SH-SY5Y (cell line): ENCODE measurements at regions not wholly inside any gene's neighbourhood (a gene's known extent, or its start where the extent isn't known, plus 50 kb on each side); places are given as distances from the start of the nearest gene placed in this dataset.

Experiments used
- GATA2 ChIP-seq: IDR thresholded peaks from 2 replicates; pipeline ENCODE4 v1.6.1; 2011; ENCODE audit warnings: mild to moderate bottlenecking, low read depth, low read length
- GATA3 ChIP-seq: IDR thresholded peaks from 2 replicates; pipeline ENCODE4 v1.6.1; 2011; ENCODE audit warnings: low read depth, mild to moderate bottlenecking, low read length, moderate library complexity

- no peak for TF ChIP-seq GATA3
- TF ChIP-seq GATA2, result no peak
These were observed 76.0 kb upstream of the RET start for GRCh38 chr10:43000651-43001426.

- TF ChIP-seq GATA3 (no peak), GATA2 (no peak)
These were observed 75.5 kb upstream of the RET start for GRCh38 chr10:43001427-43001795.

DNA sequence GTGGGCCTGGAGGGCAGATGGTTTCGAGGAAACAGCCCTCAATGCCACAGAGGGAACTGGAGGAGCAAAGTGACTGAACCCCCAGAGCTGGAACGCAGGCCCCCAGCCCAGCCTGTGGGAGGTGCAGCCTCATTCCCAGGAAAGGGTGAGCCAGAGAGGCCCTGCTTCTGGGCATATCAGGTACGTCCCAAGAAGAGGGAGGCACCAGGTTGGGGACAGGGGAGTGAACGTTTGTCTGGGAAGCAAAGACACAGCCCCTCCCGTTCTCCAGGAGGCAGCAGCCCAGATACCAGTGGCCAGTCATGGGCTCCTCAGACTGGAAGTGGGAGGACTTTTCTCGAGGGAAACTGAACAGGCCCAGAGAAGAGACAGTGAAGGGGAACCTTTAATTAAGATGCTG, 74.3 kb upstream of the RET start:
- TF ChIP-seq GATA3 (no peak), GATA2 (no peak)

DNA sequence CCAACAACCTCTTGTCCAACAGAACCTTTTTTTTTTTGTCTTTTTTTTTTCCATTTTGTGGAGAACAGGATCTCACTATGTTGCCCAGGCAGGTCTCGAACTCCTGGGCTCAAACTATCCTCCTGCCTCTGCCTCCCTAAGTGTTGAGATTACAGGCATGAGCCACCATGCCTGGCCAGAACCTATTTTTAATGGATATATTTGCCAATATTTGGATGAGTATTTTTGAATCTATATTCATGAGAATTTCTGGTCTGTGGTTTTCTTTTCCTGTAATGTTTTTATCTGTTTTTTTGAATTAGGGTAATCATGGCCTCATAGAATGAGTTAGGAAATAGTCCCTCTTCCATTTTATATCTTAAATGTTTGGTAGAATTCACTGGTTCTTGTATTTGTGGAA, 70.4 kb upstream of the RET start:
- TF ChIP-seq GATA2 (no peak), GATA3 (no peak)

- TF ChIP-seq GATA3 (no peak), GATA2 (no peak)
These were observed 64.3 kb upstream of the RET start for GRCh38 chr10:43012578-43012977.

DNA sequence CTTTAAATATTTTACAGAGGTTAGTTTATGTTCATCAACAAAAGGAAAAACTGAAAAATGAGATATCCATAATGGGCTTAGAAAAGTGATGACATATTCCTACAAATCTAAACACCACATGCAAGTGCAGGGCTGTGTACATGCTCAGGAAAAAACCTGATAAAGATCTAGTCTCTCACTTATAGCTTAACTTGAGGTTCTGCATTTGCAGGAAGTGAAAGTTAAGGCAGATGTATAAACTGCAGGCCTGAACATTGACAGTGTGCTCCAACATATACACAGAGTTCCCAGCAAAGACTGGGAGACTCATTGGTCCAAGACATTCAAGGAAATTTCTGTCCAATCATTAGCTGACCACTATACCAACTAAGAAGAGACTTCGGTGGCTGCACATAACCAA, 63.8 kb upstream of the RET start:
- TF ChIP-seq GATA3, result no peak
- TF ChIP-seq GATA2, result no peak

DNA sequence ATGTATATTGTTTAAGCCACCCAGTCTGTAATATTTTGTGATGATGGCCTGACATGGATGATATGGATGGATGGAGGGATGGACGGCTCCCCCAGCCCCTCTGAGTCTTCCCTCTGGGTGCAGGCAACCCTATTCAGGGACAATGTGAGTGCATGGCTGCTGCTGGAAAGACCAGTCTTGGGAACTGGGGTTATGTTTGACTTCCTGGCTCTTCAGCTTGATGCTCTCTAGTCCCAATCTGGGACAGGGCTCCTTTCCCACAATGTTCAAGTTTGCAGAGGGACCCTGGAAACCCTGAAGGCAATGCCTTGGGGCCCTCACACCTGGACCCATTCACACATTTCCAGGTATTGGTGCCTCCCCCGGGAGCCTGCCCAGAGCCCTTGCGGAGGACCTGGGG, 52.3 kb upstream of the RET start:
- TF ChIP-seq GATA3, result no peak
- no peak for TF ChIP-seq GATA2

- TF ChIP-seq GATA2 (no peak), GATA3 (no peak)
These were observed 51.7 kb upstream of the RET start for GRCh38 chr10:43024942-43025700.

DNA sequence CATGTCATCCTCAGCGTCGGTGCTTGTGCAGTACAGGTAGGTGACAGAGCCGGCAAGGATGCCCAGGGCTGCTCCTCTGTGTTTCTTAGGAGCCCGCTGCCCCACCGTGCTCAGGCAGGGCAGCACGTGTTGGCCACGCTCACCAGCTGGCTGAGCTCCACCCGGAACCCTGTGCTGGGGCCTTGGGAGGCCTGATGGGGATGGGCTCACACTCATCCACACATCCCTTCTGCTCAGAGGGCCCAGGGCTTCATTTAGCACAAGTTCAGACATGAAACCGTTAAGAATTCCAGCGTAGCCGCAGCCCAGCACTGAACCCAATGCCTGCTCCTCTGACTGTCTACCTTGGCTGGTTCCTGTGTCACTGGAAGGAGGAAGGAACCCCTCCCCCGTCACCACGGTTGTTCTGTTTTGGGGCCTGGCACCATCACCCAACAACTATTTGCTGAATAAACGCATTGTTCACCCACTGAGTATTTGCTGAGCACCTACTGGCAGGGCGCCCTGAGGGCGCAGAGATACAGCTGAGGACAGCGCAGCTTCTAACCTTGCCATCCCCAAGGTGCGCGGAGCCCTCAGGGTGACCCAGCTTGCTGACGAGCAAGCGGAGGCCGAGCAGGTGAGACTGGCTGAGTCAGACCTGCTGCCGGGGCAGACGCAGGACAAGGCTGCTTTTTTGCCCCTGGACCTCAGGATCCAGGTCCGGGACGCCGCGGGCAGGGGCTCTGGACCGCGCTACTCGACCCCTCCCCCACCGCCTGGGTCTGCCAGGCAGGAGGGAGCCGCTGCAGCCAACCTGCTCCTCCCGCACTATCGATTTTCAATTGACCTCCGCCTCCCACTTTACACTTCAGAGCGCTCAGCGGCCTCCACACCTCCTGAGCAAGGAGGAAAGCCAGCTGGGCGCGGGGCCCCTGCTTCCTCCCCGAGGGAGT, 50.6 kb upstream of the RET start:
- TF ChIP-seq GATA3 (no peak), GATA2 (no peak)
